ENCODE measurements at regions not wholly inside any gene's neighbourhood (a gene's known extent, or its start where the extent isn't known, plus 50 kb on each side); places are given as distances from the start of the nearest gene placed in this dataset.

DNA sequence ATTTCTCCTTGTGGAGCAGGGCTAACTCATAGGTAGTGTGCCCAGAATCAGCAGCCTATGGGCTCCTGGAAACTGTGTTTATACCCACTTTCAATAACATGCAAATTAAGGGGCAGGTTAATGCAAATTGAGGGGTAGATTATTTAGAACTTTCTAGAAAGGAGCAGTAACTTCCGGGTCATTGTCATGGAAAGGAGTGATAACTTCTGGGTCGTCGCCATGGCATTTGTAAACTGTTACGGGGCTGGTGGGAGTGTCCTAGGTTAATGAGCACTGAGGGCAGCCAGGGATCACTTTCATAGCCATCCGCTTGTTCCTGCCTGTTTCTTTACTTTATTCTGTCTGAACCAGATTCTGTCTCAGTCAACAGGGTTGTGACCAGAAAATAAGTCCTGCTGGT, 143.3 kb upstream of the RFLNA start:
- ATAC-seq: no peak
- no peak for TF ChIP-seq ZFP3 (CRISPR knock-in tag; IDR thresholded peaks at IDR 0.05)

- ATAC-seq: no peak
- TF ChIP-seq ZFP30 (CRISPR knock-in tag; IDR thresholded peaks at IDR 0.05) (no peak), BACH2 (CRISPR knock-in tag; IDR thresholded peaks at IDR 0.05; ENCODE audit: borderline replicate concordance) (no peak)
These were observed 142.2 kb upstream of the RFLNA start for GRCh38 chr12:124152731-124153130.

DNA sequence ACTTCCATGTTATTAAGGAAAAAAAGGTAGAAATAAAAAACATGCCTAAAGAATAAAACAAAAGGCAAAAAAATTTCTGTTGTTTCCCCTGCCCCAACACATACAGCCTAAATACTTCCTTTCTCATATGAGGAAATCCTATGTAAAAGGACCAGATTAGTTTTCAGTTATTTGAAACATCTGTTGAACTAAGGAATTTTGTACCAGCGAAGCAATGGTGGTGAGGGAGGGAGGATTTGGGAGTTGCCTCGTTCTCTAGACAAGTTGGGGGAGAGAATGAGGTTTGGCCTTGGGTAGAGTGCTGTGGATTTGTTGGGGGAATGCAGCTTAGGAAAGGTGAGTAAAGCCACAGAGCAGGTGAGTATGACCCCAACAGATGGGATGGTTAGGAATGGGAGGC, 141.5 kb upstream of the RFLNA start:
- TF ChIP-seq GLIS3 (CRISPR knock-in tag; IDR thresholded peaks at IDR 0.05) (no peak), ZFP30 (CRISPR knock-in tag; IDR thresholded peaks at IDR 0.05) (no peak), TOX (CRISPR knock-in tag; IDR thresholded peaks at IDR 0.05; ENCODE audit: borderline replicate concordance) (no peak), ZNF8 (CRISPR knock-in tag; IDR thresholded peaks at IDR 0.05) (no peak), ZC3H10 (CRISPR knock-in tag; IDR thresholded peaks at IDR 0.05) (no peak), ISL1 (CRISPR knock-in tag; IDR thresholded peaks at IDR 0.05) (no peak), BACH2 (CRISPR knock-in tag; IDR thresholded peaks at IDR 0.05; ENCODE audit: borderline replicate concordance) (no peak), ESRRG (CRISPR knock-in tag; IDR thresholded peaks at IDR 0.05) (no peak), ZNF70 (CRISPR knock-in tag; IDR thresholded peaks at IDR 0.05) (no peak), TCF4 (CRISPR knock-in tag; IDR thresholded peaks at IDR 0.05; ENCODE audit: borderline replicate concordance) (no peak), ZFP3 (CRISPR knock-in tag; IDR thresholded peaks at IDR 0.05) (no peak), ZNF565 (CRISPR knock-in tag; conservative IDR thresholded peaks at IDR 0.05; ENCODE audit: low read depth) (no peak)
- TF ChIP-seq, protein P1, sequence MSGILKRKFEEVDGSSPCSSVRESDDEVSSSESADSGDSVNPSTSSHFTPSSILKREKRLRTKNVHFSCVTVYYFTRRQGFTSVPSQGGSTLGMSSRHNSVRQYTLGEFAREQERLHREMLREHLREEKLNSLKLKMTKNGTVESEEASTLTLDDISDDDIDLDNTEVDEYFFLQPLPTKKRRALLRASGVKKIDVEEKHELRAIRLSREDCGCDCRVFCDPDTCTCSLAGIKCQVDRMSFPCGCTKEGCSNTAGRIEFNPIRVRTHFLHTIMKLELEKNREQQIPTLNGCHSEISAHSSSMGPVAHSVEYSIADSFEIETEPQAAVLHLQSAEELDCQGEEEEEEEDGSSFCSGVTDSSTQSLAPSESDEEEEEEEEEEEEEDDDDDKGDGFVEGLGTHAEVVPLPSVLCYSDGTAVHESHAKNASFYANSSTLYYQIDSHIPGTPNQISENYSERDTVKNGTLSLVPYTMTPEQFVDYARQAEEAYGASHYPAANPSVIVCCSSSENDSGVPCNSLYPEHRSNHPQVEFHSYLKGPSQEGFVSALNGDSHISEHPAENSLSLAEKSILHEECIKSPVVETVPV (CRISPR knock-in tag; IDR thresholded peaks at IDR 0.05): no peak
- TF ChIP-seq, protein P2, sequence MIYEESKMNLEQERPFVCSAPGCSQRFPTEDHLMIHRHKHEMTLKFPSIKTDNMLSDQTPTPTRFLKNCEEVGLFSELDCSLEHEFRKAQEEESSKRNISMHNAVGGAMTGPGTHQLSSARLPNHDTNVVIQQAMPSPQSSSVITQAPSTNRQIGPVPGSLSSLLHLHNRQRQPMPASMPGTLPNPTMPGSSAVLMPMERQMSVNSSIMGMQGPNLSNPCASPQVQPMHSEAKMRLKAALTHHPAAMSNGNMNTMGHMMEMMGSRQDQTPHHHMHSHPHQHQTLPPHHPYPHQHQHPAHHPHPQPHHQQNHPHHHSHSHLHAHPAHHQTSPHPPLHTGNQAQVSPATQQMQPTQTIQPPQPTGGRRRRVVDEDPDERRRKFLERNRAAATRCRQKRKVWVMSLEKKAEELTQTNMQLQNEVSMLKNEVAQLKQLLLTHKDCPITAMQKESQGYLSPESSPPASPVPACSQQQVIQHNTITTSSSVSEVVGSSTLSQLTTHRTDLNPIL (CRISPR knock-in tag; IDR thresholded peaks at IDR 0.05; ENCODE audit: low read depth): no peak

GRCh38 chr12:124157406-124157805, 137.5 kb upstream of the RFLNA start:
- TF ChIP-seq ZFP3 (CRISPR knock-in tag; IDR thresholded peaks at IDR 0.05) (no peak), OSR1 (CRISPR knock-in tag; IDR thresholded peaks at IDR 0.05) (no peak), TSHZ2 (CRISPR knock-in tag; IDR thresholded peaks at IDR 0.05) (no peak), ZNF8 (CRISPR knock-in tag; IDR thresholded peaks at IDR 0.05) (no peak), ZNF565 (CRISPR knock-in tag; conservative IDR thresholded peaks at IDR 0.05; ENCODE audit: low read depth) (no peak), PPARA (CRISPR knock-in tag; IDR thresholded peaks at IDR 0.05; ENCODE audit: borderline replicate concordance) (no peak), TOX (CRISPR knock-in tag; IDR thresholded peaks at IDR 0.05; ENCODE audit: borderline replicate concordance) (no peak), ISL1 (CRISPR knock-in tag; IDR thresholded peaks at IDR 0.05) (no peak), TCF4 (CRISPR knock-in tag; IDR thresholded peaks at IDR 0.05; ENCODE audit: borderline replicate concordance) (no peak), RARB (CRISPR knock-in tag; IDR thresholded peaks at IDR 0.05) (no peak)
- TF ChIP-seq, protein P3, sequence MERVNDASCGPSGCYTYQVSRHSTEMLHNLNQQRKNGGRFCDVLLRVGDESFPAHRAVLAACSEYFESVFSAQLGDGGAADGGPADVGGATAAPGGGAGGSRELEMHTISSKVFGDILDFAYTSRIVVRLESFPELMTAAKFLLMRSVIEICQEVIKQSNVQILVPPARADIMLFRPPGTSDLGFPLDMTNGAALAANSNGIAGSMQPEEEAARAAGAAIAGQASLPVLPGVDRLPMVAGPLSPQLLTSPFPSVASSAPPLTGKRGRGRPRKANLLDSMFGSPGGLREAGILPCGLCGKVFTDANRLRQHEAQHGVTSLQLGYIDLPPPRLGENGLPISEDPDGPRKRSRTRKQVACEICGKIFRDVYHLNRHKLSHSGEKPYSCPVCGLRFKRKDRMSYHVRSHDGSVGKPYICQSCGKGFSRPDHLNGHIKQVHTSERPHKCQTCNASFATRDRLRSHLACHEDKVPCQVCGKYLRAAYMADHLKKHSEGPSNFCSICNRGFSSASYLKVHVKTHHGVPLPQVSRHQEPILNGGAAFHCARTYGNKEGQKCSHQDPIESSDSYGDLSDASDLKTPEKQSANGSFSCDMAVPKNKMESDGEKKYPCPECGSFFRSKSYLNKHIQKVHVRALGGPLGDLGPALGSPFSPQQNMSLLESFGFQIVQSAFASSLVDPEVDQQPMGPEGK (CRISPR knock-in tag; IDR thresholded peaks at IDR 0.05; ENCODE audit: borderline replicate concordance): no peak
- TF ChIP-seq, protein P1 (CRISPR knock-in tag; IDR thresholded peaks at IDR 0.05): no peak
- ATAC-seq: no peak

More for the DNA sequence above, 141.5 kb upstream of the RFLNA start:
- ATAC-seq: no peak

Data from SK-N-SH treated with all-trans-retinoic acid at 6 μM for 48 hours (cell line).